ENCODE measurements at regions not wholly inside any gene's neighbourhood (a gene's known extent, or its start where the extent isn't known, plus 50 kb on each side); places are given as distances from the start of the nearest gene placed in this dataset.

DNA sequence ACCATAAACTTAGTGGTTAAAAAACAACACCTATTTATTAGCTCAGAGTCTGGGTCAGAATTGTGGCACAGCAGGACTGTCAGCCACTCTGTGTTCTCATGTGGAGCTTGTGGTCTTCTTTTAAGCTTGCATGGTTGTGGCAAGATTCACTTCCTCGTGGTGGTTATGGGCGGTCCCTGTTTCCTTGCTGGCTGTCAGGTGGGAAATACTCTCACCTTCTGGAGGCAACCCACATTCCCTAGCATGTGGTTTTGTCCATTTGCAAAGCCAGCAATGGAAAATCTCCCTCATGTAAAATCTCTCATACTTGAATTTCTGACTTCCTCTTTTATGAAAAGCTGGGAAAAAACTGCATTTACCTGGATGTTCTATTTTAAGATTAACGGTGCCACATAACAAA is 229.8 kb downstream of the ALX1 start:
- DNase-seq = no peak

DNA sequence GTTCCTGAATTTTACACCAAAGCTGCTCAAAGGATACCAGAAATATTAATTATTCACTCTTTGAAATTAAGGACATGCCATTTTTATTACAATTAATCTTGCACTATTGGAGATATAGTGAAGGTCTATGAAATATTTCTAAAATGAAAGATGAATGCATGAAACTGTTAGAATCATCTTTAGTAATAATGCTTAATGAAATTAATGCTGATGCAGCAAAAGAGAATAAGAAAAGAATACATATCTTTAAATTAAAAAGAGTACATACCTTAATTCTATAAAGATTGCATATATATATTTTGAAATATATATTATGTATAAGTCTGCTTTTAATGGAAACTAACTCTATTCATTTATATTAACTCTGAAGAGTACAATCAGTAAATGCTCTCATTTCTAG is 236.0 kb downstream of the ALX1 start:
- no peak for DNase-seq

DNA sequence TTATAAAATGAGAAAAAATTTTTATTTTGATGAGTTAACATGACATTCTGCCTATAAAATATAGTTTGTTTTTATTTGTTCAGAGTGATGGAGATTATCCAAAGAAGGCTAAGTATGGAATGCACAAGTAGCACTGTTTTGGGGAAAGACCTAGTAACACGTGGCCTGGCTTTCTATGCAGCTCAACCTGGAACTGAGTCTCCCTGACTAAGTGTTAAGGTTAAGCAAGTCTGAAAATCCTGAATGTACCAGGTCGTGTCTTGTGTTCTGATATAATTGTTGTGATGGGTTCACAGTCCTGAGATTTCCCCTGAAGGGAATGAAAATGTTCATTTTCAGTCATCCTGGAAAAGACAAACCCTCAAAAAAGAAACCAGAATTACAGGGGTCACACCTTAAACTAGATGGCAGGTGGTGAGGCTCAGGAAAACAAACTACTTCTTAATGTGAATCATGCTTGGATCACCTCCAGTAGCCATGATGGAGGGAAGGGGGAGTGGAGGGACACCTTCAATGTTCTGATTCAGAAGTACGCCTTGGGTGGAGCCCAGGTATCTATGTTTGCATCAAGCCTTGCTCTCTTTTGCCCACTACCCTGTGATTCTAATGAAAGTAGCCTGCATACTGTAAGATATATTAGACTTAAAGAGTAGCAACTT is 236.8 kb downstream of the ALX1 start:
- DNase-seq = no peak

DNA sequence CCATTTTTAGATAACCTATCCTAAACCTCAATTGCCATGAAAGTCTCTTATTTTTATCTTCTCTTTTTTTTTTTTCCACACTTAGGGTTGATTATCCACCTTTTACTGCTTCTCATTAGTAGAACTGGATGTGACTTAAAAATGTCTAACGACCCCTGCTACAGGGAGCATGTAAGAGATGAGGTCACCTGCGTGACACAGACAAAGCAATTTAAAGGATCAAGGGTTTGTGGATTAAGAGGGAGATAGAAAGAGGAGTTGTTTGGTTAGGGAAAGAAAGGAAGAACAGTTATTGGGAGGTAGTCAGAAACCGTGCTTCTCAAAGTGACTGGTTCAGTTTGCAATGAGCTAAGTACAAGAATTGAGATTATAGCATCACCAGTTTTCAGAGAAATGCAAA is 239.1 kb downstream of the ALX1 start:
- DNase-seq = no peak

DNA sequence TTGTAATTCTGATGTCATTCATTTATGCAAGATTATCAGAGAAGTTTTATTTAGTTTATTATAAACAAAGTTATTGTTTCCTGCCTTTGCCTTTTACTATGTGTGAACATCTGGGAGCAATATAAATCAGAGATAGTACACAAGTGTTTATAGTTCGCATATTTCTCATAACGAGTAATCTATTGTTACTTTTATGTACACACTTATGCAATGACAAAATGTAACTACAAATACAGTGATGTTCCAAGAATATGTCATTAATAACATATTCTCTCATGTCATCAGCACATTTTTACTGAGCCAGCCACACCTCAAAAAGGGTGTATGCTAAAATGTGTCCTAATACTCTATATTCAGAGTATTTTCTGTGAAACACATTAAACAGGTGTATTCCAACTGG is 243.2 kb downstream of the ALX1 start:
- no peak for DNase-seq

DNA sequence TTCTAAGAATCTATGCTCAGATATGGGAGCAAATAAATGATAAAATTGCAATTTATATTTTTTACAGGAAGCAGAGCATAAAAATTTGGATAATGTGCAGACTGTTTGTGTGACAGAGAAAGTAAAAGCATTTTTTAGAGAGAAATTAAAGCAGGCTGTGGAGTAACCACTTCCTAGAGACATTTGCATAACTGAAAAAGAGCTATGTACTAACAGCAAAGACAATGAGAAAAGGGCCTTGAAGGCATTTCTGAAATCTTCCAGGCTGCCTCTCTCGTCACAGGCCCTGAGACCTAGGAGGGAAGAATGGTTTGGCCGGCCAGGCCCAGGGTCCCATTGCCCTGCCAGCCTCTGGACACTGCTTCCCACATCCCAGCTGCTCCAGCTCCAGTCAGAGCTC is 247.2 kb downstream of the ALX1 start:
- DNase-seq = no peak

DNA sequence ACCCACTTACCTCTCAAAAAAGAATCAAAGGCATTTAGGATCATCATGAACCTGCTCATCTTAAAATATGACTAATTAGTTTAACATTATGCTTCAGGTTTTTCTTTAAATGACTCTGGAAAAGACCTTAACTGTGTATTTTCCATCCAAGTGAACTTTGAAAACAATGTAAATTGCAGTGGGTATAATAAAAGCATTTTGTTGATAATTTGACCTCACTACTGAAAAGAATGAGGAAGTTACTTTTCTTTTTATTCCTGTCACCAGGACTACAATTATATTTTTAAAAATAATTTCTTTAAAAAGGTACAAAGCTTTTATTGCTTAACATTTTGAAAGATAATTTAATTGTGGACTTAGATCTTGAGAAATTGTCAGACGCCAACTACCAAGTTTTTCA is 249.9 kb downstream of the ALX1 start:
- DNase-seq = no peak

DNA sequence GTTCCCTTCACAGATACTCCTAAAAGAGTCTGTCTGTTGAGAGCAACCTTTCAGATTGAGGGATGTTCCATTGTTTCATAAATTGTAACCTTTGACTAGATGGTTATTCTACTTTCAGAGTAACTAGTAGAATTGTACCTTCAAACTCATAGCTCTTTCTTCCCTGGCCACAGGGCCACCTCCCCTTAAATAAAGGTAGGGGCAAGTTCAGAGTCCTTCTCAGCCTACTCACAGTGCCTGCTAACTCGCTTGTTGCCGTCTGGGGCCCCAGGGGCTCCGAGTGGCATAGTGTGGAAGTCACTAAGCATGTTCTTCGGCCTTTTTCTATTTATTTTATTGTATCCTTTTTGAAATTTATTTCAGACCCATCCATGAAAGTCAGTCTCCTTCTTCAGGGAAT is 250.4 kb downstream of the ALX1 start:
- DNase-seq = no peak

DNA sequence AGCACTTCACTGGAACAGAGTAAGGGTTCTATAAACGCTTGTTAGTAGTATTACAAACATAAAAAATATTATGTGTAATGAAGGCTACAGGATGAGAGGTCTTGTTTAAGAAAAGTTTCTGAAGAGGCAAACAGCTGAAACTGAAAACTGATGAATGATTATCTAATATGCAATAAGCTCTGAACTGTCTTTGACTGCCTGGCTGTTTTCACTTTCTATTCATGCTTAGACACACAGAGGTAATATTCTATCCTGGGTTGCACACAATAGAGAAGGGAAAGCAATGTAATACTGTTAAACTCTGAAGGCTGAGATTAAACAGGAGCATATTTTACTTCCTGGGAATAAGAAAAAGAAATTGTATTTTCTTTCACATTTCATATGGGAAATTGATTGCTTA is 251.3 kb downstream of the ALX1 start:
- no peak for DNase-seq

DNA sequence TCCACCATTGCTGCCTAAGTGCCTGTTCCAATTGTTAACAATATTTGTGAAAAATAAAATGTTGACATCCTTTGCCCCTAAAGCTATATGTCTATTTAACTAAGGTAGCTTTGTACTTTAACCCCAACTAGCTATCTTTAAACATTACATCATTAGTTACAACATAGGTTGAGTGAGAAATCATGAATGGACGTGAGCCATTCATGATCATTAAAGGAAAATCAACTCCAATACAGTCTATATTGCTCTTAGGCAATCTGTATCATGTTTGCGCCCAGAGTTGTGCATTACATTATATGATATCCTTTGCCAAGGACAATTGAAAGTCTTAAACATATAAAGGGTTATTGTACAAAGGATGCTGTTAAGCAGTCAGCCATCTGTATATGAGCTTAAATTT is 269.6 kb downstream of the ALX1 start:
- DNase-seq = no peak

DNA sequence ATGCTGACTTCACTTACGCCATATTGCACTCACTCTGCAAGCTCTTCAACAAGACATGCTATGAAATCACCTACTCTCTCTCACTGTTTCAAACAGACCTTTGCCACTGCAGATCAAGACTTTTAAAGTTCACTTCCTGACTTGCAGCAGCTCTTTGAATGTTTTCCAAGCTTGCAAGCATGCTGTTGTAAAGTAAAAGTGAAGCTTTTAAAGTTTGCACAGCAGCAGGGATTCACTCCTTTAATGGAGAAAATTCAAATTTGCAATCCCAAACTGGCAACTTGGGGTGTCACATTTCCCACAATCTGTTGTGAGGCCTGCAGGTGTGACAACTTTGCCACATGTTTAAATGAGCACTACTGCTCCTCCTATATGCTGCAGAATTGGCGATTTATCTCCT is 270.9 kb downstream of the ALX1 start:
- DNase-seq = no peak

DNA sequence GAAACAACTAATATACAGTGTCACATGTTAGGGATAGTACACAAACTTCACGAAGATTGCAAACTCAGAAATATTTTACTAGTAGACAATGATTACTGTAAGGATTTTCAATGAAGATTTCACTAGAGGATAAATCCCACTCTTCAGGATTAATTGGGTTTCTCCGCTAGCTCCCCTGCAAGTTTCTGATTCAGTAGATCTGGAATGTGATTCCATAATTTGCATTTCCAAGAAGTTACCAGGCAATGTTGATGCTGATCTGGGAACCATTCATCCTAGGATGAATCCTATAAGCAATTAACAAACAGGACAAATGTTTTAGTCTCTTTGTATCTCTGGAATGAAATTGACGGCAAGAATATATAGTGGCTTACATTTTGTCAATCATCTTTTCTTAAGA is 272.4 kb downstream of the ALX1 start:
- DNase-seq = no peak

DNA sequence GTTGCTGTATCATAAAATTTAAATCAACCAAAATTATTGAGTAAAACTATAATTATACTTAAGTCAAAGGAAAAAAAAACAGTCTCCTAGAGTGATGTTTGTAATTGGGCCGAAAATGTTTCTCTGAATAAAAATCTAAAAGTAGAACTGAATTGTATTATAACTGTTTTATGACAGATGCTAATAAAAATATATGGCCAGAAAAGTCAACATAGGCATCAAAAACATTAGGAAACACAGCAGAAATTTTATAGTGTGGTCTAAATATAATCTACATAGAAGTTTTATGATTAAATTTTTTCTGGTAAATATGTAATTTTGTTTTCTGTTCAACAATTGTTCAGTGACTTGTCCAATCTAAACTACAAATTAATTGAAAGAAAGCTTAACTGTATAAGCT is 277.8 kb downstream of the ALX1 start:
- DNase-seq = no peak

DNA sequence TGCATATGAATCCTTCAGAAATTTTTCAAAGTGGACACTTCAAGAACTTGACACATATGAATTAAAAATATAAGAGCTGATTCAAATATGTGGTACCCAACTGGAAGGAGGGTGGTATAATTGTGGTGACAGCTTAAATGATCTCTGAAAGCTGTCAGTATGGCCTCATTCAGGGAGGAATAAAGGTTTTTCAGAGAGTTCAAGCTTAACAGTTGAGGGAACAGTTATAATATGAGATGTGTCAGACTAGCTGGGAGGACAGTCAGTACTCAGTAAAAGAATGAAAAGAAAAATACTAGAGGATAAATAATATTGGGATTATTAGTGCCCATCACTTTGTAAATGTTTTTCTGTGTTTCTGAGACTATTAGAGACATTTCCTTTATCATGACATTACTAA is 277.5 kb downstream of the RASSF9 start:
- DNase-seq = no peak

DNA sequence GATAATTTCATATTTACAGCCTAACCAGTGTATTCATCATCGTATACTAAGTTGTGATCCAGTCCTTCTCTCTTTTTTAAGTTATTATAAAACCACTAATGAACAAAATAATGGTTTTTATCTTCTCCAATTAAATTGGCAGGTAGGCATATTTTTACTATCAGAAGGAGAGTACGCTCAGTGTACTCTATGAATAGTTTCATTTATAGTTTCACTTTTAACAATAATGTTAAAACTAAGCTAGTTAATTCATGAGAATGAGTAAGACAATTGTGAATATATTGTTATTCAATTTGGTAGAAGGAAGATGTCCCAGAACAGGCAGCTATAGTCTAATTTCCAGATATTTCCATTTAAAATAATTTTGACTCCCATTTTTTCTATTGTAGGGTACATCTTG is 277.1 kb downstream of the RASSF9 start:
- DNase-seq = no peak

DNA sequence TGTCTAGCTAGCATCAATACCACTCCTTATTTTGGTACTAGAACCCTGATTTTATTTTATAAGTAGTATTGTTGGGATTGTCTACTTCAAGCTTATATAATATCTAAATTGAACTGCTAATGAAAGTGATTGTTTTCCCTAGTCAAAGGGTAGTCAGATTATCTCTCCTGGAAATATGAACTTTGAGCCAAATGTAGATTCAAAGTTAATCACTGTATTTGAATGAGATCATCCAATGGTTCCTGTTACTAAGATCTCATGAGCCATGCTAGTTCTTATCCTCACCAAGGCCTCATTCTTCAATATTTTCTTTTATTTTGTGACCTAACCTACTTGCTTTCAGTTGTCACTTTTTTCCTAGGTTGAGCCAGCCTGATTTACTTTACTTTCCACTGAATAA is 276.7 kb downstream of the RASSF9 start:
- DNase-seq = no peak

DNA sequence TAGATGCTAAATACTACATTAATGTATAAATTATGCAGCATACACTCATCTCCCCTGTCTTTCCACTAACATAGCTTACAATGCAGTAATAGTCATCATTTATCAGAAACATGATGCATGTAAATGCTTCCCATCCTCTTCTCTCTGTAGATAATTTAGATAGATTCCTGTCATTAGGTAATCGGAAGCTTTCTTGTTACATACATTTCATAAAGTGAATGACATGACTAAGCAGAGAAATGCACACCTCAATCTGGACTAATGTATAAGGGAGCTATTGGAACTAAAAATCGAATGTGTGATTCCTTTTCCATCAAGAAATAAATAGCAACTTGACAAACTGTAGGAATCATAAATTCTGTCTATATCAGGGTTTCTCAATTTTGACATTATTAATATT is 273.4 kb downstream of the RASSF9 start:
- no peak for DNase-seq

DNA sequence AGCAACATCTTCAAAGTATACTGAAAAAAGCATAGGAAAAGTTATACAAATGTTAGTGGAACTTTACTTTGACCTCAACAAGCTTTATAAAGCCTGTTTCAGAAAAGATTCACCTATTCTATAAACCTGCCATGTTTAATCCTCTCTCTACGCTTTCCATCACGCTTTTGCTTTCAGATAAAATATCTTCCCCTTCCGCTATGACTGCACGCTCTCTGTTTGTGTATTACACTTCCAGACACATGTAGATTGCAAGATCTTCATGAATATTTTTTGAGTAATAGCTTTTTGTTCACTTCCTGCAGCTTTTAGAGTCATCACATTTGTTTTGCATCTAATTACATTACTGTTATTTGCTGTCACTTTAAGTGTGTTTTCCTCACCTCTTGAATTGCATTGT is 271.4 kb downstream of the RASSF9 start:
- DNase-seq = no peak

DNA sequence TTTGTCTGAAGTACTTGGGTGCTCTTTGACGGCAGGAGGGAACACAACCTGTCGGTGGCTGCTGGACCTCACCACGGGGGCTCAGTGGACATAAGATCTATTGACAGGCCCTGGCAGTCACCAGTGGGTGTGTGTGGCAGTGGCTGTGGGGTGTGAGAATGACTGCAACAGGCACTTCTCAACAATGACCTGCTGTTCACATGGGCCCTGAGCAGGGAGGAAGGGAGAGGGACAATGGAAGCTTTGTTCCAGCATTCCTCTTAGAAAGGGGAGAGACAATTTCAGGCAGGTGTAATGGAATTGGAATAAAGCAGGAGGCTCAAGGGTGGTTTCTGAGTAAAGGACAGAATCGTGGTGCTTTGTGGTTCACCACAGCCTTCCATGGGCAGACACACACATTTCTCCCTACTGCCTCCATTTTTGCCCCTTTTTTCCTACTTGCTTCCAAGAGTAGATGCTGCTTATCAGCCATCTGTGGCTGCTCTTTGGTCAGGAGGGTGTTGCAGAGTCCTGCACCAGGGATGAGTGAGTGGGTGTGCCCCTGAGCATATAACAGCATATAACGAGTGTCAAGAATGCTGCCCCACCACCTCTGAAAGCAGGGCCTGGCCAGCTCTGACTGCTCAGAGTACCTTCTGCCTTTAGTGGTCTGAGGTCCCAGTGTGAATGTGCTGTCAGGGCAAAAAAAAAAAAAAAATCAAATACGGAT is 267.7 kb downstream of the RASSF9 start:
- DNase-seq = no peak

DNA sequence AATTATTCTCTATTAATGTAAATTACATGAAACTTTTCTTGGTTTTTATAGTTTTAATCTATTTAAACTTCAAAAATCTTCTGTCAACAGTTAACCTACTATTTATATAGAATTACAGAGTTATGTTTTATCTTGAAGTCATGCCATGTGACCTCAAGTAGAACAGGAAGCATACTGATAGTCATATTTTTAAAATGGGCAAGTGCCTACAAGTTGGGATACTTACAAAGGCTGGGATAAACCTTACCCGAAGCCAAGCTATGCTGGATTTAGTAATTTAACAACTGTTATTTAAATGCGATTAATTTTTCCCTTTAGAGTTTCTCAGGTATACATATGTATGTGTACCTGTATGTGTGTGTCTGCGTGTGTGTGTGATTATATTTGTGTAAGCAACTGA is 266.9 kb downstream of the RASSF9 start:
- no peak for DNase-seq

DNA sequence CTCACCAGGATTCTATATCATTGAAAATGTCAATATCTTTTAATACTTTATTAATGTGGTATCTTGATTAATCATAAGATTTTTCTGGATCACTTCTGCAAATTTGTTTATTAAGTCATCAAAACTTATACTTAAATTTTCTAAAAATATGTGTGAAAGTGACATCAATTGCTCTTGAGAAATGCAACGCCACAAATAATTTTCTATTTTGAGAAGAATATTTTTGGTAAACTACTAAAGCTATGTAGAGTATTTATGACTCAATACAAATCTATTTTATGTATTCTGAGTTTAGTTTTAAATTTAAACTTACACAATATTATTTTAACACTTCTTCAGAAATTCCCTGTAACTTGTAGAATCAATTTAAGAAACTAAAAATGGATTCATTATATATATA is 263.3 kb downstream of the RASSF9 start:
- DNase-seq = no peak

DNA sequence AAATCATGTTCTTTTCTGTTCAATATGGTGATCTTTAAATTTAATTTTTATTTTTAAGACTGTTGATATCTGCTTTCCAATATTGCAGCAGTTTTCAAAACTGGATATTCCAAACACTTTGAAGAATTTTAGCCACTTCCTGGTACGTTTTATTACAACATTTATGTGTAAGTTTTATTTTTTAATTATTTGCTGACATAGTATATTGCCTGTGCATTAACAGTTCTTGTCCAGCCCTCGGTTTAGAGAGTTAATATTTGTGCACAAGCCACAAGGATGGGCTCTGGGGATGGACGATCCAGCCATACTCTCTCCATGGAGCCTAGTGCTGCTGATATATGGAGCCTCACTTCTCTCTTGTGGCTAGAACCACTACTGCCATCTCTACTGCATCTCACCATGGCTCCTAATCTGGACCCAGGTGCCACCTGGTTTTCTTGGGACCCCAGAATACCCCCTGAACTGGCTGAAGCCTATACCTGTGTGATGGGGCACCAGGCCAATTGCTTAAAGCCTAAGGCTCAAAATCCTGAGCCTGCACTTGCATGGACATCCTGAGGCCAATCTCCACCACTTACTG is 262.5 kb downstream of the RASSF9 start:
- DNase-seq = no peak

DNA sequence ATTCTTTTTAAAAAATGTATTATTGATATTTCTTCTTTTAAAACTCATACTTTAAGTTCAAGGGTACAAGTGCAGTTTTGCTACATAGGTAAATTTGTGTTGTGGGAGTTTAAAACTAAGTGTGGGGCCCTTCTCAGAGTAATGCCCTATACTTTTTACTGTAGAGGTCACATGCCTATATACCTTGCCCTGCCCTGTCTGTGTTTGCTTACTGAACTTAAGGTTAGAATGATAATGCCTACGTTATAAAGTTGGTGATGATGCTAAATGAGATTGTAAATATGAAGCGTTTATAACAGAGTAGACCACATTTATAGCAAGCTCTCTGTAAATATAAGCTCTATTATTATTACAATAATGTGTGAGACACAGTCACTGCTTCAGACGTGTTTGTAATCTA is 261.9 kb downstream of the RASSF9 start:
- DNase-seq = no peak

Data from T-helper 1 cell (primary cell).